GM12872 (cell line): ENCODE measurements at regions not wholly inside any gene's neighbourhood (a gene's known extent, or its start where the extent isn't known, plus 50 kb on each side); places are given as distances from the start of the nearest gene placed in this dataset.

Source experiments
- CTCF ChIP-seq: IDR thresholded peaks from 3 replicates; pipeline ENCODE4 v1.5.1; 2011; ENCODE audit warnings: low read depth, mild to moderate bottlenecking, low read length, moderate library complexity; ENCODE audit not compliant: insufficient read depth

GRCh38 chr21:28745131-28746016, 247.3 kb downstream of the LTN1 start:
- TF ChIP-seq CTCF: peak; percentile 94

- TF ChIP-seq CTCF: no peak
These were observed 249.0 kb downstream of the LTN1 start for GRCh38 chr21:28743723-28744122.

GRCh38 chr21:28742527-28742926, 250.2 kb downstream of the LTN1 start:
- no peak for TF ChIP-seq CTCF

- no peak for TF ChIP-seq CTCF
These were observed 252.6 kb downstream of the LTN1 start for GRCh38 chr21:28740125-28740524.

GRCh38 chr21:28738882-28739281, 253.8 kb downstream of the LTN1 start:
- TF ChIP-seq CTCF: no peak

- TF ChIP-seq CTCF: no peak
These were observed 254.3 kb downstream of the LTN1 start for GRCh38 chr21:28738420-28738704.

- no peak for TF ChIP-seq CTCF
These were observed 254.8 kb downstream of the LTN1 start for GRCh38 chr21:28737674-28738419.
